ENCODE measurements at regions not wholly inside any gene's neighbourhood (a gene's known extent, or its start where the extent isn't known, plus 50 kb on each side); places are given as distances from the start of the nearest gene placed in this dataset.
"Not testable (repeated sequence)": the region's sequence is repeated elsewhere in the genome, so short reads cannot be mapped to it uniquely, and the experiment has no call there.

DNA sequence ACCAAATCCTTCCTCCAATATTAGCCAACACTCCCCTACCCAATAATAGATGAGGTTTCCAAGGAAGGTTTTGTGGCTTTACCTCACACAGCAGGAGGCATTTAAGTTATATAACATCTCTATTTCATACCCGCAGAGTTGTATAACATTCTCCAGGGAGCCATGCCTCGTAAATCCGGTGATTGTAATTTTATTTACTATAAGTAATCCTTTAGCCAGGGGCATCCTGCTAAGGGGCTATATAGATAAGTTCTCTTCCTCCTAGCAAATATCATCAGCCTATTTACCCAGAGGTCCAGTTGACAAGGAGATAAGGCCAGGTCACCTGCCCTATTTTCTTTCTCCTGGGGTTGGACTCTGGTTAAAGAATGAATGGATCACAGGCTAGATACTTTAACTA lies 2051.0 kb downstream of the EFNA5 start:
- no peaks in the 10 kb centered on the region for H3K4me1 Mint-ChIP-seq
- no peak for DNase-seq
- no peak overlapping the region for H3K27ac Mint-ChIP-seq
- H3K27me3 Mint-ChIP-seq, result no peaks in the 10 kb centered on the region
- no peaks in the 10 kb centered on the region for H3K36me3 Mint-ChIP-seq
- H3K4me1 ChIP-seq (ENCODE audit: insufficient read depth, low read length), result no peaks in the 10 kb centered on the region
- peaks cover 0 to 35% (median 5%) of the 10 kb centered on the region in 5 donors for H3K9me3 Mint-ChIP-seq
- H3K4me3 Mint-ChIP-seq, result no peak overlapping the region
- H3K27ac ChIP-seq (ENCODE audit: low read depth, low read length), result no peak overlapping the region
- H3K36me3 ChIP-seq (ENCODE audit: insufficient read depth, low read length), result no peaks in the 10 kb centered on the region
- H3K4me3 ChIP-seq (ENCODE audit: low read length), result no peak overlapping the region
- H3K9me3 ChIP-seq (ENCODE audit: low read length), result no peaks in the 10 kb centered on the region
- H3K27me3 ChIP-seq (ENCODE audit: insufficient read depth, low read length, poor library complexity, severe bottlenecking), result no peaks in the 10 kb centered on the region
- POLR2A ChIA-PET, result no interaction called here
- CTCF ChIA-PET, result no interaction called here

DNA sequence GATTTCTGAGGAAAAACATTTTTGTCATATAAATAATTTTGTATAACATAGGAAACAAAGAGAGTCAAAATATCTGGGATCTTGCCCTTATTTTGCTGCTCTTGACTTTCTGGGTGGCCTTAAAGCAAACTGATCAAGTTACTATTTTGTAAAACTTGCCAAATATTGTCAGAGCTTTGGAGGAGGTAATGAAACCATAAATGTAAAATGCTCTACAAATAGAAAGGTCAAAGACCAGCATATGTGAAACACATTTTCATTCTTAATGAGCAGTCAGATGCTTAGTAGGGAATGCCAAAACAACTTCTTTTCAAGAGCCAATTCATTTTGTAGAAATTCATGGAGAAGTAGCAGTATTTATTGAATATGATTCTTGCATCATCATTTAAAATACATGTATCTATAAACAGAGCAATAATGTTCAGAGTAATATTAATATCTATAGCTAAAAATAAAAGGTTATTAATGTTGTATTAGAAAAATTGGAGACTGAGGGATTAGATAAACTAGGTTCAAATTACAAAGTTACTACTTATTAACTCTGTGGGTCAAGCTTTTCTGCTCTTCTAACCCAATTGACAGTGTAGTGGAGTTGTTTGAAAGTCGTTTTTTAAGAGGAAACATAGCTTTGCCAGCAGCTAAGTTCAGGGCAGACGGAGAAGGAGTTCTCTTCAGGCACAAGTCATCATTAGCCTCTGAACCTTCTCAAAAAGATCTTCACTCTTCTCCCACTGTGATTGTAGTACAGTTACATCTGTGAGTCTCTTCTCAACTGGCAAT lies 2053.1 kb downstream of the EFNA5 start:
- POLR2A ChIA-PET, result no interaction called here
- no peak overlapping the region for H3K27ac Mint-ChIP-seq
- no peaks in the 10 kb centered on the region for H3K36me3 ChIP-seq (ENCODE audit: insufficient read depth, low read length)

DNA sequence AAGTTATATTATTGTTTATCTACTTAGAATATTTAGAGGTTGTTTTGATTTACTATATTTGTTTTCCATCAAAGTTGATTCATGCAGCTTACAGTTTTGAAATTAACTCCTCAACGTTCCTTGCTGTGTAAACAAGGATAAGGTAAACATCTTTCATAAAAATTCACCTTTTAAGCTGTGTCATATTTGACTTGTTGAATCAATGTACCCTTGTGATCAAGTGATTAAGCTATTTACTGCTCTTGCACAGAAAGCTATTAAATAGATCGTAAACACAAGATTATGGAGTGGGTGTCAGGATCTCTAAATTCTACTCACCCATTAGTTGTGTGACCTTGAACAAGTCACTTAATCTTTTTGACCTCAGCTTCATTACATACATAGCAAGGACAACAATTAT lies 2054.0 kb upstream of the NUDT12 start:
- no peak overlapping the region for H3K27ac ChIP-seq (ENCODE audit: low read depth, low read length)
- H3K4me1 ChIP-seq (ENCODE audit: insufficient read depth, low read length), result no peaks in the 10 kb centered on the region
- no peaks in the 10 kb centered on the region for H3K36me3 ChIP-seq (ENCODE audit: insufficient read depth, low read length)
- no peaks in the 10 kb centered on the region for H3K9me3 ChIP-seq (ENCODE audit: low read length)
- POLR2A ChIA-PET, result no interaction called here
- CTCF ChIA-PET, result no interaction called here
- H3K36me3 Mint-ChIP-seq, result no peaks in the 10 kb centered on the region
- H3K4me3 Mint-ChIP-seq, result no peak overlapping the region
- no peak for DNase-seq
- H3K9me3 Mint-ChIP-seq, result peaks cover 0 to 19% (median 4%) of the 10 kb centered on the region in 5 donors
- H3K4me3 ChIP-seq (ENCODE audit: low read length), result no peak overlapping the region
- no peaks in the 10 kb centered on the region for H3K27me3 Mint-ChIP-seq
- no peaks in the 10 kb centered on the region for H3K4me1 Mint-ChIP-seq
- H3K27ac Mint-ChIP-seq, result no peak overlapping the region
- H3K27me3 ChIP-seq (ENCODE audit: insufficient read depth, low read length, poor library complexity, severe bottlenecking), result no peaks in the 10 kb centered on the region

More for the DNA sequence above, 2053.1 kb downstream of the EFNA5 start:
- Histone ChIP-seq H3K4me1 (ENCODE audit: insufficient read depth, low read length) (no peaks in the 10 kb centered on the region), H3K27ac (ENCODE audit: low read depth, low read length) (no peak overlapping the region), H3K9me3 (ENCODE audit: low read length) (no peaks in the 10 kb centered on the region), H3K27me3 (ENCODE audit: insufficient read depth, low read length, poor library complexity, severe bottlenecking) (no peaks in the 10 kb centered on the region), H3K4me3 (ENCODE audit: low read length) (no peak overlapping the region)
- H3K27me3 Mint-ChIP-seq, result no peaks in the 10 kb centered on the region
- CTCF ChIA-PET, result no interaction called here
- DNase-seq, result no peak
- no peaks in the 10 kb centered on the region for H3K4me1 Mint-ChIP-seq
- H3K36me3 Mint-ChIP-seq, result no peaks in the 10 kb centered on the region
- H3K4me3 Mint-ChIP-seq, result no peak overlapping the region
- peaks cover 0 to 25% (median 7%) of the 10 kb centered on the region in 5 donors for H3K9me3 Mint-ChIP-seq

DNA sequence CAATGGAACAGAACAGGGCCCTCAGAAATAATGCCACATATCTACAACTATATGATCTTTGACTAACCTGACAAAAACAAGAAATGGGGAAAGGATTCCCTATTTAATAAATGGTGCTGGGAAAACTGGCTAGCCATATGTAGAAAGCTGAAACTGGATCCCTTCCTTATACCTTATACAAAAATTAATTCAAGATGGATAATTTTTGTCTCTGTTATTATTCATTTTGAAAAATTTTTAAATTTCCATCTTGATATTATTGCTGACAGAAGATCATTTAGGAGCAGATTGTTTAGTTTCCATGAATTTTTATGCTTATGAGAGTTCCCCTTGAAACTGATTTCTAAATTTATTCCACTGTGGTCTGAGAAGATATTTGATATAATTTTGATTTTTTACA lies 2039.8 kb upstream of the NUDT12 start:
- H3K4me3 ChIP-seq (ENCODE audit: low read length); H3K36me3 ChIP-seq (ENCODE audit: insufficient read depth, low read length); CTCF ChIA-PET; H3K4me1 Mint-ChIP-seq; H3K36me3 Mint-ChIP-seq; H3K9me3 ChIP-seq (ENCODE audit: low read length); POLR2A ChIA-PET; H3K4me1 ChIP-seq (ENCODE audit: insufficient read depth, low read length); DNase-seq; H3K27ac Mint-ChIP-seq; H3K27me3 ChIP-seq (ENCODE audit: insufficient read depth, low read length, poor library complexity, severe bottlenecking); H3K27me3 Mint-ChIP-seq; H3K27ac ChIP-seq (ENCODE audit: low read depth, low read length); H3K4me3 Mint-ChIP-seq: not testable (repeated sequence)
- peaks cover 11 to 34% (median 25%) of the 10 kb centered on the region in 5 donors for H3K9me3 Mint-ChIP-seq

DNA sequence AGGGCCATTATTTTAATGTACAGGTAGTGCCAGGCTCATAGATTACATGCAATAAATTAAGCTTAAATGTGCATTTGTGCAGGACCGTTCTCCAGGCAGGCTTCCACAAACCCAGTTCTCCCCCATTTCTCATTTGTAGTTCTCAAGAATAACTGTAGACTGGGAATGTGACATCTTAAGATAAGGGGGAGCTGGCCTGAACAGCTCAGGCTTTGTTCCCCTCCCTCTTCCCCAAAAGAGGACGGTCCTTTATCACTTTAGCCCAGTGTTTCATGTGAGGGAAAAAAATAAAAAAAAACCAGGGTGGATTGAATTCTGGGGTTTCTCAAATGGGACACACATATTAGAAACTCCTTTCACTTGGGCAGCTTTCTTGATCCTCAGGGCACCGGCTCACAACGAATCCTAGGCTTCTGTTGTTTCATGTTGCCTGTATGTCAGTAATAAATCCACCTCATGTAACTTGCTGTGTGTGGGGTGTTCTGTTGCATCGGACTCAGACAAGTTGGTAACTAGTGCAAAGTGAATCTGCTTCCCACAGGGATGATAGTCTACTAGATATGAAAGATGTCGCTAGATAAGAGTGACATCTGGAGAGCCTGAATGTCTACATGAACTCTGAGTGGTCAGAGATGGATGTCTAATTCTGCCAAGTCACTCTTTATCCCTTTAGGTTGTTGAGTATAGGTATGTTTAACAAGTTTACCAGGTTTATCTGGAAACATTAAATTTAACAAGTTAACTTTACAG lies 2030.6 kb upstream of the NUDT12 start:
- CTCF ChIA-PET, result no interaction called here
- Histone ChIP-seq H3K4me3 (ENCODE audit: low read length) (no peak overlapping the region), H3K36me3 (ENCODE audit: insufficient read depth, low read length) (no peaks in the 10 kb centered on the region), H3K27me3 (ENCODE audit: insufficient read depth, low read length, poor library complexity, severe bottlenecking) (no peaks in the 10 kb centered on the region), H3K4me1 (ENCODE audit: insufficient read depth, low read length) (no peaks in the 10 kb centered on the region), H3K27ac (ENCODE audit: low read depth, low read length) (no peak overlapping the region), H3K9me3 (ENCODE audit: low read length) (no peaks in the 10 kb centered on the region)
- Mint-ChIP-seq H3K4me1 (no peaks in the 10 kb centered on the region), H3K27ac (no peak overlapping the region), H3K9me3 (peaks cover 0 to 30% (median 4%) of the 10 kb centered on the region in 5 donors), H3K4me3 (no peak overlapping the region), H3K27me3 (no peaks in the 10 kb centered on the region), H3K36me3 (no peaks in the 10 kb centered on the region)
- no peak for DNase-seq
- POLR2A ChIA-PET, result no interaction called here

DNA sequence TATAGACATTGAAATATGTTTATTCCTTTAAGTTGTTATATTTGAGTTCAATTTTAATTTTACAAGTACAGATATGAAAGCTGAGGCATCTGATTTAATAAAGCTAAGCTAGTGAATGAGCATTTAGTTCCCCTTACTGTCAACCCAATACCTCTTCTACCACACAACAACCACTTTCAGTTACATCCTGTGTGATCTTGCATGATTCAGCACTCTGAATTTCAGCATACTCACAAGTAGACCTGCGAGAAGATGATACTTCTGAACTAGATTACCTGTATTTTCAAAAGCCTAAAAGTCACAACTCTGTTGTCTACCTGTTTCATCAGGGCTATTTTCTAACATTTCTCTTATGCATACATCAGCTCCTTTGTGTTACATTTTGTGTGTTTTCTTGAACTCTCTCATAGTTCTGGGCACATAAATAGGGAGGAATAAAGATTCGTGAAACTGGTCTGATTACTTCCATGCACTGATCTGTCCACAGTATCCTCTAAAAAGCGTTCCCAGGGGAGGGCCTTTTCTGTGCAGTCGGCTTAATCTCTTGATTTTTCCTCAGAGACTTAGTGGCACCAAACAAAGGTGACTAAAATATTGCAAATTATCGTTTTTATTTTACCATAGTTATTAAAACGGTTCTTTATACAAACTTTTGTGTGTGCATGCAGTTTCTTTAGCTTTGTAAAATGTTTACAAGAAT lies 2025.5 kb upstream of the NUDT12 start:
- Mint-ChIP-seq H3K9me3 (peaks cover 5 to 19% (median 6%) of the 10 kb centered on the region in 5 donors), H3K4me1 (no peaks in the 10 kb centered on the region), H3K36me3 (no peaks in the 10 kb centered on the region), H3K27ac (no peak overlapping the region), H3K4me3 (no peak overlapping the region), H3K27me3 (no peaks in the 10 kb centered on the region)
- H3K36me3 ChIP-seq (ENCODE audit: insufficient read depth, low read length), result no peaks in the 10 kb centered on the region
- H3K9me3 ChIP-seq (ENCODE audit: low read length), result no peaks in the 10 kb centered on the region
- CTCF ChIA-PET, result no interaction called here
- DNase-seq, result no peak
- POLR2A ChIA-PET, result no interaction called here
- H3K4me1 ChIP-seq (ENCODE audit: insufficient read depth, low read length), result no peaks in the 10 kb centered on the region
- H3K27ac ChIP-seq (ENCODE audit: low read depth, low read length), result no peak overlapping the region
- H3K4me3 ChIP-seq (ENCODE audit: low read length), result no peak overlapping the region
- no peaks in the 10 kb centered on the region for H3K27me3 ChIP-seq (ENCODE audit: insufficient read depth, low read length, poor library complexity, severe bottlenecking)

DNA sequence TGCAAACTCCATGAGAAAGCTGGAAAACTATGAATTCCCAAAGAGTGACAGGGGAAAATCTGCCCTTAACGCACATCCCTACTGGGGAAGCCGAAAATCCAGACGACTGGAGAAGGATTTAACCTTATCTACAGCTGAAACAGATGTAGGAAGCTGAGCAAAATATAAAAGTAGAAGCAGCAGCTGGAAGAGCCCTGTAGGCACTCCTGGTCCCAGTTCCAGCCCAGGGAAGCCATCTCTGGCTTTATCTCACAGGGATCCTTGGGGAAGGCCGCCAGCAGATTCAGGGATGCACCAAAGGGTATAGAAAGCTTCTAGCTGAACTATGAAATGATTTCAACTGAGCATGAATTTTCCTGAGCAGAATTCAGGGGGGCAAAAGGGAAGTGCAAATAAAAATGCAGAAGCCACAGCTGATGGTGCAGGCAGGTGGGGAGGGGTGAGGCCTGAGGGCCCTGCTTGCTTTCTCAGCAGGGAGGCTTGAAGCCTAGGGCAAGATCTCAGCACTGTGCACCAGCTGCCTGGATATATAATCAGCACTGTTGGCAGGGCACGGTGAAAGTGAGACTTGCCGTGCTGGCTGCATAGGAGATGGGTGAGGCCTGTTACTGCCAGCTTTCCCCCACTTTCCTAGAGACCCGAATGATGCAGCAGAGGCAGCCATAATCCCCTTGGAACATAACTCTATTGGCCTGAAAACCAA lies 2019.5 kb upstream of the NUDT12 start:
- POLR2A ChIA-PET, result no interaction called here
- Mint-ChIP-seq H3K9me3 (peaks cover 16 to 30% (median 16%) of the 10 kb centered on the region in 5 donors), H3K4me1 (no peaks in the 10 kb centered on the region), H3K27me3 (no peaks in the 10 kb centered on the region), H3K36me3 (no peaks in the 10 kb centered on the region), H3K4me3 (no peak overlapping the region), H3K27ac (no peak overlapping the region)
- H3K4me1 ChIP-seq (ENCODE audit: insufficient read depth, low read length), result no peaks in the 10 kb centered on the region
- no peak overlapping the region for H3K27ac ChIP-seq (ENCODE audit: low read depth, low read length)
- no peaks in the 10 kb centered on the region for H3K9me3 ChIP-seq (ENCODE audit: low read length)
- CTCF ChIA-PET, result no interaction called here
- no peak overlapping the region for H3K4me3 ChIP-seq (ENCODE audit: low read length)
- no peak for DNase-seq
- H3K27me3 ChIP-seq (ENCODE audit: insufficient read depth, low read length, poor library complexity, severe bottlenecking), result no peaks in the 10 kb centered on the region
- H3K36me3 ChIP-seq (ENCODE audit: insufficient read depth, low read length), result no peaks in the 10 kb centered on the region

DNA sequence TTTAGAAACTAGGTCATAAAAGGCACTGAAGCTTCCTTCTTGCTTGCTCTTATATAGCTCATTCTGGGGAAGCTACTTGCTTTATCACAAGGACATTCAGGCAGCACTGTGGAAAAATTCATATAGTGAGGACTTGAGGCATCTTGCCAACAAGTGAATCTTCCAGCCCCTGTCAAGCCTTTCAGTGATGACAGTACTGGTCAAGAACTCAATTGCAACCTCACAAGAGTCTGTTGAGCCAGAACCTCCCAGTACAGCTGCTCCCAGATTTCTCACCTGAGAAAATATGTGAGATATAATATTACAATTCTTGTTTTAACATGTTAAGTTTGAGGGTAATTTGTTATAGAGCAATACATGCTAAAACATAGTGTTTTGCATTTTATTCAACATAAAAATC lies 2011.0 kb upstream of the NUDT12 start:
- CTCF ChIA-PET, result no interaction called here
- H3K4me3 Mint-ChIP-seq, result no peak overlapping the region
- no peaks in the 10 kb centered on the region for H3K9me3 ChIP-seq (ENCODE audit: low read length)
- no peak overlapping the region for H3K4me3 ChIP-seq (ENCODE audit: low read length)
- H3K27me3 ChIP-seq (ENCODE audit: insufficient read depth, low read length, poor library complexity, severe bottlenecking), result no peaks in the 10 kb centered on the region
- no peaks in the 10 kb centered on the region for H3K4me1 Mint-ChIP-seq
- H3K27me3 Mint-ChIP-seq, result no peaks in the 10 kb centered on the region
- H3K27ac ChIP-seq (ENCODE audit: low read depth, low read length), result no peak overlapping the region
- H3K36me3 Mint-ChIP-seq, result no peaks in the 10 kb centered on the region
- POLR2A ChIA-PET, result no interaction called here
- H3K4me1 ChIP-seq (ENCODE audit: insufficient read depth, low read length), result no peaks in the 10 kb centered on the region
- H3K9me3 Mint-ChIP-seq, result peaks cover 4 to 16% (median 7%) of the 10 kb centered on the region in 5 donors
- no peaks in the 10 kb centered on the region for H3K36me3 ChIP-seq (ENCODE audit: insufficient read depth, low read length)
- H3K27ac Mint-ChIP-seq, result no peak overlapping the region
- DNase-seq, result no peak

Measured in CD8-positive, alpha-beta memory T cell (primary cell).